H1 (cell line): ENCODE measurements at regions not wholly inside any gene's neighbourhood (a gene's known extent, or its start where the extent isn't known, plus 50 kb on each side); places are given as distances from the start of the nearest gene placed in this dataset.

Experiments used
- KDM1A ChIP-seq: fragments of 200-600, 300-600 bp; sonication (generic); IDR thresholded peaks from 2 replicates; pipeline ENCODE4 v1.7.1; 2016; ENCODE audit warnings: mild to moderate bottlenecking, low read length, borderline replicate concordance
- KDM5A ChIP-seq: fragments of 200-600 bp; IDR thresholded peaks from 2 replicates; pipeline ENCODE4 v1.7.1; 2012; ENCODE audit warnings: mild to moderate bottlenecking, low read length, inconsistent platforms, mixed read lengths

GRCh38 chr17:51455931-51456330, 195.6 kb downstream of the UTP18 start (continued):
- TF ChIP-seq KDM1A, result no peak
- TF ChIP-seq KDM5A, result no peak
